Fibroblast of villous mesenchyme (primary cell): ENCODE measurements at regions not wholly inside any gene's neighbourhood (a gene's known extent, or its start where the extent isn't known, plus 50 kb on each side); places are given as distances from the start of the nearest gene placed in this dataset.

Experiments used
- DNase-seq: peaks from one replicate; pipeline ENCODE4 v3.0.0-alpha.2; 2010; ENCODE audit warnings: low read depth
- H3K4me3 ChIP-seq: 2 replicates; pipeline ENCODE4 v1.5.1; 2011; ENCODE audit warnings: low read depth, mild to moderate bottlenecking, low read length
- CTCF ChIP-seq: IDR thresholded peaks from 2 replicates; pipeline ENCODE4 v1.5.1; 2012; ENCODE audit warnings: low read depth, mild to moderate bottlenecking, low read length; ENCODE audit not compliant: insufficient read depth

GRCh38 chr7:33842150-33842549 is 63.2 kb upstream of the BMPER start:
- no peak for DNase-seq
- H3K4me3 ChIP-seq = no peak overlapping the region
- no peak for TF ChIP-seq CTCF

- no peak for TF ChIP-seq CTCF
- DNase-seq = peak; percentile 49
- no peak overlapping the region for H3K4me3 ChIP-seq
These were observed 59.3 kb upstream of the BMPER start for GRCh38 chr7:33845991-33846509.

GRCh38 chr7:33849004-33849403 is 56.3 kb upstream of the BMPER start:
- H3K4me3 ChIP-seq = no peak overlapping the region
- no peak for DNase-seq
- no peak for TF ChIP-seq CTCF

GRCh38 chr7:33849971-33850559 is 55.3 kb upstream of the BMPER start:
- H3K4me3 ChIP-seq = no peak overlapping the region
- no peak for TF ChIP-seq CTCF
- no peak for DNase-seq

- no peak for DNase-seq
- no peak for TF ChIP-seq CTCF
- H3K4me3 ChIP-seq = no peak overlapping the region
These were observed 54.6 kb upstream of the BMPER start for GRCh38 chr7:33850768-33851167.

GRCh38 chr7:33852838-33853237 is 52.5 kb upstream of the BMPER start:
- TF ChIP-seq CTCF = no peak
- DNase-seq = no peak
- H3K4me3 ChIP-seq = no peak overlapping the region

- no peak for TF ChIP-seq CTCF
- DNase-seq = peak; percentile 76
- H3K4me3 ChIP-seq = no peak overlapping the region
These were observed 51.8 kb upstream of the BMPER start for GRCh38 chr7:33853361-33854062.
